NCI-H1694 (cell line): ENCODE measurements at regions not wholly inside any gene's neighbourhood (a gene's known extent, or its start where the extent isn't known, plus 50 kb on each side); places are given as distances from the start of the nearest gene placed in this dataset.

Experiments
- DNase-seq: peaks from one replicate; lab custom pipeline; 2025; lab: John Stamatoyannopoulos, UW

GRCh38 chr16:35639233-35640205, 2180.1 kb downstream of the TP53TG3F start:
- no peak for DNase-seq

- DNase-seq = no peak
Measured at GRCh38 chr16:35642322-35642835, 2183.0 kb downstream of the TP53TG3F start.

GRCh38 chr16:35651841-35652240, 2192.4 kb downstream of the TP53TG3F start:
- no peak for DNase-seq

GRCh38 chr16:35664091-35664693, 2204.8 kb downstream of the TP53TG3F start:
- no peak for DNase-seq

GRCh38 chr16:35685085-35685484, 2225.7 kb downstream of the TP53TG3F start:
- no peak for DNase-seq

- DNase-seq = no peak
Measured at GRCh38 chr16:35686595-35686994, 2227.2 kb downstream of the TP53TG3F start.

- no peak for DNase-seq
Measured at GRCh38 chr16:35687071-35687470, 2227.7 kb downstream of the TP53TG3F start.

GRCh38 chr16:35687781-35688180, 2228.4 kb downstream of the TP53TG3F start:
- DNase-seq = no peak

GRCh38 chr16:35689764-35690163, 2230.4 kb downstream of the TP53TG3F start:
- no peak for DNase-seq

GRCh38 chr16:35690413-35690812, 2231.0 kb downstream of the TP53TG3F start:
- no peak for DNase-seq

- DNase-seq = no peak
Measured at GRCh38 chr16:35691057-35691456, 2231.6 kb downstream of the TP53TG3F start.

GRCh38 chr16:35692824-35693223, 2233.4 kb downstream of the TP53TG3F start:
- DNase-seq = no peak

- no peak for DNase-seq
Measured at GRCh38 chr16:35706901-35707300, 2247.5 kb downstream of the TP53TG3F start.

- no peak for DNase-seq
Measured at GRCh38 chr16:35711435-35711834, 2252.0 kb downstream of the TP53TG3F start.

GRCh38 chr16:35711958-35712357, 2252.5 kb downstream of the TP53TG3F start:
- DNase-seq = no peak

GRCh38 chr16:35713762-35714650, 2254.6 kb downstream of the TP53TG3F start:
- DNase-seq = no peak

GRCh38 chr16:35714665-35715064, 2255.3 kb downstream of the TP53TG3F start:
- no peak for DNase-seq

GRCh38 chr16:35724551-35724950, 2265.1 kb downstream of the TP53TG3F start:
- DNase-seq = no peak

GRCh38 chr16:35725949-35726348, 2266.5 kb downstream of the TP53TG3F start:
- DNase-seq = no peak

- DNase-seq = no peak
Measured at GRCh38 chr16:35730251-35730650, 2270.8 kb downstream of the TP53TG3F start.

- DNase-seq = no peak
Measured at GRCh38 chr16:35731341-35732040, 2272.1 kb downstream of the TP53TG3F start.
